DND-41 (cell line): ENCODE measurements at regions not wholly inside any gene's neighbourhood (a gene's known extent, or its start where the extent isn't known, plus 50 kb on each side); places are given as distances from the start of the nearest gene placed in this dataset.

ENCODE experiments used
- EZH2 ChIP-seq: IDR thresholded peaks from 3 replicates; pipeline ENCODE4 v1.6.1; 2012; ENCODE audit warnings: borderline replicate concordance, low read depth, mild to moderate bottlenecking, moderate library complexity, low read length, inconsistent platforms; ENCODE audit not compliant: severe bottlenecking
- TF ChIP-seq, protein P1 (sequence below): IDR thresholded peaks from 2 replicates; pipeline ENCODE4 v1.5.1; 2012; ENCODE audit warnings: borderline replicate concordance, low read length, moderate library complexity, mild to moderate bottlenecking; ENCODE audit not compliant: poor library complexity, severe bottlenecking; ENCODE audit errors: extremely low read depth

DNA sequence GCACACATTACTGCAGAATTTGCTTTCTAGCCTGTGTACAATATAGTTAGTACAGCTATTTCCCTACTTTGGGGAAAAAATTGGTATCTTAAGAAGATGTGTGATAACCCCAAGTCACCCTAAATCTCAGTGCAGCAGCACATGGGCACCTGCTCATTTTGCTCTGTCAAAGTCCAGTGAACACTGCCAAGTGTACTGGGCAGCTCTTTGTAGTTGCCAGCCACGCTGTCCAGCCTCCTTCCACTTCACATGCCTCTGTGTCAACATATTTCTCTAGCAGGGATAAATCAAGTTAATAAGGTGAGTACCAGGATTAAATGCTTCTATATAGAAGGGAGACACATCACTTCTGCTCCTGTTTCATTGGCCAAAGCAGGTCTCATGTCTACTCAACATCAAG lies 87.1 kb upstream of the CDC14C start:
- TF ChIP-seq EZH2, result no peak
- TF ChIP-seq, protein P1, sequence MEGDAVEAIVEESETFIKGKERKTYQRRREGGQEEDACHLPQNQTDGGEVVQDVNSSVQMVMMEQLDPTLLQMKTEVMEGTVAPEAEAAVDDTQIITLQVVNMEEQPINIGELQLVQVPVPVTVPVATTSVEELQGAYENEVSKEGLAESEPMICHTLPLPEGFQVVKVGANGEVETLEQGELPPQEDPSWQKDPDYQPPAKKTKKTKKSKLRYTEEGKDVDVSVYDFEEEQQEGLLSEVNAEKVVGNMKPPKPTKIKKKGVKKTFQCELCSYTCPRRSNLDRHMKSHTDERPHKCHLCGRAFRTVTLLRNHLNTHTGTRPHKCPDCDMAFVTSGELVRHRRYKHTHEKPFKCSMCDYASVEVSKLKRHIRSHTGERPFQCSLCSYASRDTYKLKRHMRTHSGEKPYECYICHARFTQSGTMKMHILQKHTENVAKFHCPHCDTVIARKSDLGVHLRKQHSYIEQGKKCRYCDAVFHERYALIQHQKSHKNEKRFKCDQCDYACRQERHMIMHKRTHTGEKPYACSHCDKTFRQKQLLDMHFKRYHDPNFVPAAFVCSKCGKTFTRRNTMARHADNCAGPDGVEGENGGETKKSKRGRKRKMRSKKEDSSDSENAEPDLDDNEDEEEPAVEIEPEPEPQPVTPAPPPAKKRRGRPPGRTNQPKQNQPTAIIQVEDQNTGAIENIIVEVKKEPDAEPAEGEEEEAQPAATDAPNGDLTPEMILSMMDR, result no peak
